Choroid plexus epithelial cell (primary cell): ENCODE measurements at regions not wholly inside any gene's neighbourhood (a gene's known extent, or its start where the extent isn't known, plus 50 kb on each side); places are given as distances from the start of the nearest gene placed in this dataset.
A peak's percentile ranks its signal among the peaks of the same experiment; 100 is the strongest.
"Not testable (repeated sequence)": the region's sequence is repeated elsewhere in the genome, so short reads cannot be mapped to it uniquely, and the experiment has no call there.

Experiments
- DNase-seq: peaks from one replicate; pipeline ENCODE4 v3.0.0-alpha.2; 2010; ENCODE audit warnings: low read depth
- H3K4me3 ChIP-seq: 2 replicates; pipeline ENCODE4 v1.5.1; 2011; ENCODE audit warnings: low read depth, mild to moderate bottlenecking, control low read depth, low read length, moderate library complexity
- TF ChIP-seq, protein P1 (sequence below): conservative IDR thresholded peaks from 2 replicates; pipeline ENCODE4 v1.5.1; 2011; ENCODE audit warnings: low read depth, mild to moderate bottlenecking, control low read depth, inconsistent platforms, low read length, moderate library complexity

- H3K4me3 ChIP-seq = no peak overlapping the region
- DNase-seq = no peak
- TF ChIP-seq, protein P1, sequence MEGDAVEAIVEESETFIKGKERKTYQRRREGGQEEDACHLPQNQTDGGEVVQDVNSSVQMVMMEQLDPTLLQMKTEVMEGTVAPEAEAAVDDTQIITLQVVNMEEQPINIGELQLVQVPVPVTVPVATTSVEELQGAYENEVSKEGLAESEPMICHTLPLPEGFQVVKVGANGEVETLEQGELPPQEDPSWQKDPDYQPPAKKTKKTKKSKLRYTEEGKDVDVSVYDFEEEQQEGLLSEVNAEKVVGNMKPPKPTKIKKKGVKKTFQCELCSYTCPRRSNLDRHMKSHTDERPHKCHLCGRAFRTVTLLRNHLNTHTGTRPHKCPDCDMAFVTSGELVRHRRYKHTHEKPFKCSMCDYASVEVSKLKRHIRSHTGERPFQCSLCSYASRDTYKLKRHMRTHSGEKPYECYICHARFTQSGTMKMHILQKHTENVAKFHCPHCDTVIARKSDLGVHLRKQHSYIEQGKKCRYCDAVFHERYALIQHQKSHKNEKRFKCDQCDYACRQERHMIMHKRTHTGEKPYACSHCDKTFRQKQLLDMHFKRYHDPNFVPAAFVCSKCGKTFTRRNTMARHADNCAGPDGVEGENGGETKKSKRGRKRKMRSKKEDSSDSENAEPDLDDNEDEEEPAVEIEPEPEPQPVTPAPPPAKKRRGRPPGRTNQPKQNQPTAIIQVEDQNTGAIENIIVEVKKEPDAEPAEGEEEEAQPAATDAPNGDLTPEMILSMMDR = peak; percentile 29
These were observed 155.8 kb upstream of the LRP1B start for GRCh38 chr2:142286618-142287017.

DNA sequence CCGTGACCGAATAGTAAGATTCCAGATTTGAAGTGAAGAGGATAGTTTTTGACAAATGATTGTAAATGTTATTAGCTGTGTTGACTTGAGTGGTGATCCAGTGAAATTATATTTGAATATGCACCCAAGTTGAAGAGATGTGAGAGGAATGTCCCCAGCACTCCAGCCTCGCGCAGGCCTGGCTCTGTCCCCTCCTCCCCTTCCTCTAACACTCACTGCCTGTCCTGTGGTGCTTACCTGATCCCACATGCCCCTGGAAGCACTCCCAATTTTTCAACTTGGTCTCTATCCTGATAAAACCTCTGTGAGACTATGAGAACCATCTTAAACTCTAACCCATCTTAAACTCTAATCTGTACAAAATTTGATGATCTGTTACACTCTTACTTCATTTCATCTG, 154.7 kb upstream of the LRP1B start:
- TF ChIP-seq, protein P1 = no peak
- no peak for DNase-seq
- H3K4me3 ChIP-seq = no peak overlapping the region

- not testable (repeated sequence) for H3K4me3 ChIP-seq
- peak; percentile 47 for DNase-seq
These were observed 153.5 kb upstream of the LRP1B start for GRCh38 chr2:142284336-142284735.

- H3K4me3 ChIP-seq = no peak overlapping the region
- DNase-seq = no peak
- TF ChIP-seq, protein P1 = no peak
These were observed 150.0 kb upstream of the LRP1B start for GRCh38 chr2:142280831-142281230.

- TF ChIP-seq, protein P1 = no peak
- H3K4me3 ChIP-seq = no peak overlapping the region
- DNase-seq = no peak
These were observed 140.2 kb upstream of the LRP1B start for GRCh38 chr2:142270990-142271389.

GRCh38 chr2:142270291-142270690, 139.5 kb upstream of the LRP1B start:
- TF ChIP-seq, protein P1 = no peak
- no peak overlapping the region for H3K4me3 ChIP-seq
- DNase-seq = no peak

- TF ChIP-seq, protein P1 = no peak
- DNase-seq = no peak
- H3K4me3 ChIP-seq = no peak overlapping the region
These were observed 128.5 kb upstream of the LRP1B start for GRCh38 chr2:142259356-142259755.

DNA sequence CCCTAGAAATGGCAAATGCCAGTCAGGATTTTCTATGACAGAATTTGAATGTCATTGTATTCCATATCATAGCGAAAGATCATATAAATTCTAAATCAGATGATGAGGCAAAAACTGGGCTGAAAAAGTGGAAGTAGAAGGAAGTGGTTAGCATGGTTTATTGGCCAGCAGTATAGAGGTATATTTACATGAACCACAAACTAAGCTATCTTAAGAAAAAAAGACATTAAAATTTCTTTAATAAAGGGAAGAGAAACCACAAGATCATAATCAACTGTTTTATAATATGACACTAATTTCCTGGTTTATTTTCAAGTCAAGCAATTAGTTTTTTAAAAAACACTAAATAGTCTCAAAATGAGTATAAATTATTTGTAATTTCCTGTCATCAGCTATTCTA, 123.2 kb upstream of the LRP1B start:
- no peak for DNase-seq
- TF ChIP-seq, protein P1 = no peak
- H3K4me3 ChIP-seq = no peak overlapping the region
